ENCODE measurements at regions not wholly inside any gene's neighbourhood (a gene's known extent, or its start where the extent isn't known, plus 50 kb on each side); places are given as distances from the start of the nearest gene placed in this dataset.
A peak's percentile ranks its signal among the peaks of the same experiment; 100 is the strongest.

- DNase-seq (ENCODE audit: low spot score) (no peak), ATAC-seq (ENCODE audit: low FRiP score) (no peak)
- TF ChIP-seq CTCF (IDR thresholded peaks at IDR 0.05): no peak
Measured at GRCh38 chr4:132542228-132542627, 606.9 kb upstream of the PCDH10 start.

GRCh38 chr4:132548463-132548862 is 600.6 kb upstream of the PCDH10 start:
- DNase-seq (ENCODE audit: low spot score) (no peak), ATAC-seq (ENCODE audit: low FRiP score) (no peak)
- TF ChIP-seq CTCF (IDR thresholded peaks at IDR 0.05): no peak

- TF ChIP-seq CTCF (IDR thresholded peaks at IDR 0.05): no peak
- DNase-seq (ENCODE audit: low spot score) (no peak), ATAC-seq (ENCODE audit: low FRiP score) (no peak)
Measured at GRCh38 chr4:132556316-132556715, 592.8 kb upstream of the PCDH10 start.

- DNase-seq (ENCODE audit: low spot score) (no peak), ATAC-seq (ENCODE audit: low FRiP score) (no peak)
- TF ChIP-seq CTCF (IDR thresholded peaks at IDR 0.05): no peak
Measured at GRCh38 chr4:132557660-132558059, 591.4 kb upstream of the PCDH10 start.

- TF ChIP-seq CTCF (IDR thresholded peaks at IDR 0.05): no peak
- DNase-seq (ENCODE audit: low spot score) (no peak), ATAC-seq (ENCODE audit: low FRiP score) (no peak)
Measured at GRCh38 chr4:132564920-132565319, 584.2 kb upstream of the PCDH10 start.

- no peak for TF ChIP-seq CTCF (IDR thresholded peaks at IDR 0.05)
- ATAC-seq (ENCODE audit: low FRiP score) (no peak), DNase-seq (ENCODE audit: low spot score) (no peak)
Measured at GRCh38 chr4:132565542-132565941, 583.6 kb upstream of the PCDH10 start.

- no peak for TF ChIP-seq CTCF (IDR thresholded peaks at IDR 0.05)
- peak; percentile 59 for ATAC-seq (ENCODE audit: low FRiP score)
Measured at GRCh38 chr4:132572210-132572609, 576.9 kb upstream of the PCDH10 start.

More at GRCh38 chr4:132572210-132572609, 576.9 kb upstream of the PCDH10 start:
- DNase-seq (ENCODE audit: low spot score): no peak

All from omental fat pad (tissue), 3 donors.